OCI-LY1 (cell line): ENCODE measurements at regions not wholly inside any gene's neighbourhood (a gene's known extent, or its start where the extent isn't known, plus 50 kb on each side); places are given as distances from the start of the nearest gene placed in this dataset.

Experiments used
- EZH2 ChIP-seq: fragments of 200-600 bp; sonication (generic), shearing (Covaris generic); IDR thresholded peaks from 2 replicates; pipeline ENCODE4 v1.8.0; 2017; ENCODE audit warnings: borderline replicate concordance, mixed run types, mild to moderate bottlenecking, antibody characterized with exemption, low read length, moderate library complexity, mixed read lengths
- TF ChIP-seq, protein P1 (sequence below): fragments of 200-600 bp; sonication (generic), shearing (Covaris generic); IDR thresholded peaks from 2 replicates; pipeline ENCODE4 v1.5.1; 2017; ENCODE audit warnings: mild to moderate bottlenecking, antibody characterized with exemption, low read length, moderate library complexity, mixed read lengths

DNA sequence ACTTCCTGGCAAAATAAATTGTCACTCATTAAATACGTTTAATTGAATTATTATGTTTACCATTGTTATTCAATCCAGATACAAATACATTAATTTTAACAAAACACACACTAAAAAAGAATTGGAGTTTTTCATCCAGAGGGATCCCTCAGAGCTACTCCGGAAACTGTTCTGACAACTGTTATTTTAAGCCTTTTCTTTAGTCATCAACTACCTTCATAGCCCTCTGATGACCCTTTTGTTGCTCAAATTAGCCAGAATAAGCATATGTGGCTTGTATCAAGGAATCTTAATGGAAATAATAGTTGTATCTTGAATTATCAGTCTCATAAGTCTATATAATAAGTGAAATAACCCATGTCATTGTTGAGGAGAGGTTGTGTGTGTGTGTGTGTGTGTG is 405.4 kb upstream of the FAT3 start:
- TF ChIP-seq, protein P1, sequence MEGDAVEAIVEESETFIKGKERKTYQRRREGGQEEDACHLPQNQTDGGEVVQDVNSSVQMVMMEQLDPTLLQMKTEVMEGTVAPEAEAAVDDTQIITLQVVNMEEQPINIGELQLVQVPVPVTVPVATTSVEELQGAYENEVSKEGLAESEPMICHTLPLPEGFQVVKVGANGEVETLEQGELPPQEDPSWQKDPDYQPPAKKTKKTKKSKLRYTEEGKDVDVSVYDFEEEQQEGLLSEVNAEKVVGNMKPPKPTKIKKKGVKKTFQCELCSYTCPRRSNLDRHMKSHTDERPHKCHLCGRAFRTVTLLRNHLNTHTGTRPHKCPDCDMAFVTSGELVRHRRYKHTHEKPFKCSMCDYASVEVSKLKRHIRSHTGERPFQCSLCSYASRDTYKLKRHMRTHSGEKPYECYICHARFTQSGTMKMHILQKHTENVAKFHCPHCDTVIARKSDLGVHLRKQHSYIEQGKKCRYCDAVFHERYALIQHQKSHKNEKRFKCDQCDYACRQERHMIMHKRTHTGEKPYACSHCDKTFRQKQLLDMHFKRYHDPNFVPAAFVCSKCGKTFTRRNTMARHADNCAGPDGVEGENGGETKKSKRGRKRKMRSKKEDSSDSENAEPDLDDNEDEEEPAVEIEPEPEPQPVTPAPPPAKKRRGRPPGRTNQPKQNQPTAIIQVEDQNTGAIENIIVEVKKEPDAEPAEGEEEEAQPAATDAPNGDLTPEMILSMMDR, result no peak
- TF ChIP-seq EZH2, result no peak
